ACC112 (cell line): ENCODE measurements at regions not wholly inside any gene's neighbourhood (a gene's known extent, or its start where the extent isn't known, plus 50 kb on each side); places are given as distances from the start of the nearest gene placed in this dataset.
A peak's percentile ranks its signal among the peaks of the same experiment; 100 is the strongest.

Experiments used
- H2AFZ ChIP-seq: fragments of 200-600 bp; sonication (generic); one replicate; pipeline ENCODE4 v1.6.0; 2017; ENCODE audit warnings: antibody characterized with exemption, low read length; ENCODE audit not compliant: unreplicated experiment
- H3K27ac ChIP-seq: fragments of 200-600 bp; sonication (generic); 2 replicates; pipeline ENCODE4 v1.5.1; 2014; ENCODE audit warnings: low read depth, mild to moderate bottlenecking, antibody characterized with exemption, low read length, moderate library complexity
- H3K27me3 ChIP-seq: fragments of 200-600 bp; sonication (generic); 2 replicates; pipeline ENCODE4 v1.6.1; 2014; ENCODE audit warnings: mild to moderate bottlenecking, antibody characterized with exemption, low read length, moderate library complexity, mixed read lengths; ENCODE audit not compliant: insufficient read depth
- H3K36me3 ChIP-seq: fragments of 200-600 bp; sonication (generic); 2 replicates; pipeline ENCODE4 v1.6.1; 2016; ENCODE audit warnings: mild to moderate bottlenecking, antibody characterized with exemption, low read length, moderate library complexity, mixed read lengths; ENCODE audit not compliant: insufficient read depth
- H3K4me1 ChIP-seq: fragments of 200-600 bp; sonication (generic); one replicate; pipeline ENCODE4 v1.6.1; 2016; ENCODE audit warnings: low read length, mixed read lengths; ENCODE audit not compliant: insufficient read depth, unreplicated experiment, control insufficient read depth
- H3K4me3 ChIP-seq: fragments of 200-600 bp; sonication (generic); 2 replicates; pipeline ENCODE4 v1.5.1; 2014; ENCODE audit warnings: mild to moderate bottlenecking, low read depth, low read length
- H3K79me2 ChIP-seq: fragments of 200-600 bp; sonication (generic); one replicate; pipeline ENCODE4 v1.6.0; 2016; ENCODE audit warnings: low read length; ENCODE audit not compliant: control insufficient read depth, unreplicated experiment, insufficient read depth

DNA sequence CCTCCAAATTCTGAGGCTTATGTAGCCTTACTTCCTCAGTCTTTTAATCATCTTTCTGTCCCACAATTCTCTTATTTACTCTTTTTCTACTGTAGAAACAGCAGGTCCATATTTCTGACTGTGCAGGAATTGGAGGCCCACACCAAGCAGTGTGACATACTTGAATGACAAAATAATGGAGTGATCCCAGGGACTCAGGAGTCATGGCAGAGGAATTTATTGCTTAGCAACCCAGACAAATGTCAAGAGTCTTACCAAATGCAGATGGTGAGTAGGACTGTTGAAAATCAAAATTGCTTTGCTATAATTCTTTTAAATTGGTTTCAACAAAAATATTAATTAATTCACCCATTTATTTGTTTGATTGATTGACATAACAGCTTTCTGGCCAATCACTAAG, 59.9 kb downstream of the HTR1B start:
- H3K27me3 ChIP-seq = no peaks in the 10 kb centered on the region
- H3K4me3 ChIP-seq = no peak overlapping the region
- H2AFZ ChIP-seq = peak overlapping the region; percentile 37
- 0 out of 2 replicates have a peak overlapping the region, but pooled peaks have one; percentile 20 for H3K27ac ChIP-seq
- no peaks in the 10 kb centered on the region for H3K79me2 ChIP-seq
- H3K36me3 ChIP-seq = no peaks in the 10 kb centered on the region
- peaks cover 9% of the 10 kb centered on the region for H3K4me1 ChIP-seq

DNA sequence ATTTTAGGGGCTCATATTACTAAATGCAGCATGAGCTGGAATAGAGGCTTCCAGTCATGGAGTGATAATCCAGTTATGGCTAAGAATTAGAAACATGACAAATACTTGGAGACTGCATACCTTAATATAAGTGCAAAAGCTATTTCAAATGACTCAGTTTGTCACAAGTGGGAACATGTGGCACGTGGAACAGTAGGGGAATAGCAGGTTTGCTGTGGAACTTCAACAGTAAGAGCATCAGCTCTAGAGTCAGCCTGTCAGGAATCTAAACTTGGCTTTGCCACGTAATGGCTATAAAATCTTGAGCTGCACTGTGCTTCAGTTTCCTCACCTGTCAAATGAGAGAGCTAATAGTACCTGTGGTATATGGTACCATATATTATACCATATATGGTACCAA, 62.1 kb downstream of the HTR1B start:
- Histone ChIP-seq H3K36me3 (no peaks in the 10 kb centered on the region), H3K79me2 (no peaks in the 10 kb centered on the region), H3K27ac (no peak overlapping the region), H3K4me3 (no peak overlapping the region), H3K27me3 (no peaks in the 10 kb centered on the region), H2AFZ (no peak overlapping the region), H3K4me1 (peaks cover 9% of the 10 kb centered on the region)

DNA sequence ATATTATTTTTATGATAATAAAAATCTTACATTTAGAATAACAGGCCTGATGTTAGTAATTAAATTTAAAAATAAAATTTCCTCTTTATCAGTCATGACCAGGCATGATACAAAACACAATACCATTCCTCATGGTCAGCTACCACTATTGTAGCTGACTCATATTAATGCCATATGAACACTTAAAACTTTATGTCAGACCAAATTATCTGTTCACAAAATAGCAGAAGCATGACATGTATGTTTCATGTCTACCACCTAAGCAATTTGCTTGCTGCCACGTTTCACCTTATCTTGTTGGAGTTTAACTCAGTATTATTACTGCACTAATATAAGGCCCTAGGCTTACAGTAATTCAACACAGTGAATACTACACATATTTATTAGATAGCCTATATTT, 65.7 kb downstream of the HTR1B start:
- Histone ChIP-seq H3K79me2 (no peaks in the 10 kb centered on the region), H3K4me1 (no peaks in the 10 kb centered on the region), H2AFZ (no peak overlapping the region), H3K4me3 (no peak overlapping the region), H3K27ac (no peak overlapping the region), H3K27me3 (no peaks in the 10 kb centered on the region), H3K36me3 (no peaks in the 10 kb centered on the region)

DNA sequence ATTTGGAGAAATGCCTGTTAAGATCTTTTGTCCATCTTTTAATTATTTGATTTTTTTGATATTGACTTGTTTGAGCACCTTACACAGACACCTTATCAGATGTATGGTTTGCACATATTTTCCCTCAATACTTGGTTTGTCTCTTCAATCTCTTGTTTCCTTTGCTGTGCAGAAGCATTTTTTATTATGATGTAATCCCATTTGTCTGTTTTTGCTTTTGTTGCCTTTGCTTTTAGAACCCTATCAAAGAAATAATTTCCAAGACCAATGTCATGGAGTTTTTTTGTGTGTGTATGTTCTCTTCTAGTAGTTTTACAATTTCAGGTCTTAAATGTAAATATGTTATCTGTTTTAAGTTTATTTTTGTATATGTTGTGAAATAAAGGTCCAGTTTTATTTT, 73.9 kb downstream of the HTR1B start:
- H3K79me2 ChIP-seq = no peaks in the 10 kb centered on the region
- H2AFZ ChIP-seq = no peak overlapping the region
- no peaks in the 10 kb centered on the region for H3K27me3 ChIP-seq
- no peaks in the 10 kb centered on the region for H3K36me3 ChIP-seq
- no peak overlapping the region for H3K27ac ChIP-seq
- H3K4me3 ChIP-seq = no peak overlapping the region
- no peaks in the 10 kb centered on the region for H3K4me1 ChIP-seq

DNA sequence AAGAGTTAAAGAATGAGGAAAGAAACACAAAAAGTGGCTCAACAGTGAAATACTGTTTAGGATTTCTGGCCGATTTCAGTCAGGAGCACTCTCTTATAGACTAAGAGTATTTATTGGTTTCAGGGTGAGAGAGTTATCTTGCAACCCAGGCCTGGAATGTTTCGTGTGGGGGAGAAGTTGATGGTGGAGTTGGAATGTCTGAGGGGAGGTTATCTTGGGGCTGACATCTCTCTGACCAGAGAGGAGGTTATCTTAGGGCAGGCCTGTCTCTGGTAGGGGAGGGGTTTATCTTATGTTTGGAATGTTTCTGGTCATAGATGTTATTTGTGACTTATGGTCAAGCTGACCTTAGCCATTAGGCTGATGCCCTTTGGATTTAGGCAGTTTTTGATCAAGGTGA, 80.3 kb downstream of the HTR1B start:
- Histone ChIP-seq H3K27me3 (no peaks in the 10 kb centered on the region), H3K36me3 (no peaks in the 10 kb centered on the region), H3K4me1 (no peaks in the 10 kb centered on the region), H3K79me2 (no peaks in the 10 kb centered on the region), H2AFZ (no peak overlapping the region), H3K4me3 (no peak overlapping the region), H3K27ac (no peak overlapping the region)

DNA sequence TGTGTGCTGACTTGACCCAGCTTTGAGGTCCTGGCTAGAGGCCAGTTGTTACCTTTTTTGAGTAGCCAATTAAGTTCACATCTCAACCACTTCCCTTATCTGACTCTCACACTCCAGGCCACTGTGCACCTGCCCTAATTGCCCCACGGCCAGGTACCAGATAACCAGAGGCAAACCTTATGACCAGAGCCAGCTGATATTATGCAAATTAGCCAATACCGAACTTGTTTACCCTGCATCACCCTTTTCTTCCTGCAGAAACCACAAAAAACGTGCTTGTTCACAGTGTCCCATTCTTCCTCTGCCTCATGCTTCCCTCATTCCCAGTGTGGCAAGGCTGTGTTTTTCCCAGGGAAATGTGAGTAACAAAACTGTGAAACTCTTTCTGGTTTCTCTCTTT, 89.3 kb downstream of the HTR1B start:
- H3K36me3 ChIP-seq = no peaks in the 10 kb centered on the region
- H3K4me1 ChIP-seq = no peaks in the 10 kb centered on the region
- no peaks in the 10 kb centered on the region for H3K79me2 ChIP-seq
- H3K27ac ChIP-seq = no peak overlapping the region
- no peak overlapping the region for H2AFZ ChIP-seq
- H3K4me3 ChIP-seq = no peak overlapping the region
- H3K27me3 ChIP-seq = no peaks in the 10 kb centered on the region

- H3K4me1 ChIP-seq = no peaks in the 10 kb centered on the region
- no peak overlapping the region for H2AFZ ChIP-seq
- H3K27me3 ChIP-seq = no peaks in the 10 kb centered on the region
- H3K79me2 ChIP-seq = no peaks in the 10 kb centered on the region
- H3K27ac ChIP-seq = no peak overlapping the region
- H3K4me3 ChIP-seq = no peak overlapping the region
- no peaks in the 10 kb centered on the region for H3K36me3 ChIP-seq
Measured at GRCh38 chr6:77371748-77372147, 91.5 kb downstream of the HTR1B start.

DNA sequence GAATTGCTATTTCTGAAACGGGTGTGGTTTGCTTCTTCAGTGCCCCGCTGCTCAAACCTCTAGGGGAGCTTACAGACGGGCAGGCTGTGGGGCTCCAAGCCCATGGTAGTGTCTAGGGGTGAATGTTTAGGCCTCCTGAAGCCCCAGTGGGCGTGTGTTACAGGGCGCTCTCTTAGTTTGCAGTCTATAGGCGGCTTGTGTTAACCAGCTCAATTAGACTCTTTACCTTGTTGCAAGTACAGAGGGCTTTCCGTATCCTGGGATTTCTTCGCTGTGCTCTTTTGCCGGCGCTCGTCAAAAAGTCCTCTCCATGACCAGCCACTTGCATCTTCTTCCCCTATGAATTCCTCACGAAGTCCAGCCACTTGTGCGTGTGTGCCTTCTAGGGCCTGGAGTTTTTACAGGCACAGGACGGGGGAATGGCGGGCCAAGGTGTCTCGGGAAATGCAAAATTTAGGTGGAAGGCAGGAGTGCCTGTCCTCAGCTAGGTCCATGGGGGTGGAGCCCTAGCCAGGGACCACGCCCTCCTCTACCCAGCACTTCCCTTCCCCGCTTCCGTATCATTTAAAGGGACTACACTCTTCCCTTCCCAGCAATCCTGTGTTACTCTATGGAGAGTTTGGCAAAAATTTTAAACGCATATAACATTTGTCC, 94.5 kb downstream of the HTR1B start:
- Histone ChIP-seq H3K27ac (no peak overlapping the region), H3K27me3 (no peaks in the 10 kb centered on the region), H3K36me3 (no peaks in the 10 kb centered on the region), H3K79me2 (no peaks in the 10 kb centered on the region), H2AFZ (no peak overlapping the region), H3K4me3 (peak overlapping the region; percentile 68), H3K4me1 (no peaks in the 10 kb centered on the region)

GRCh38 chr6:77366798-77367197, 96.5 kb downstream of the HTR1B start:
- Histone ChIP-seq H2AFZ (no peak overlapping the region), H3K79me2 (no peaks in the 10 kb centered on the region), H3K4me3 (no peak overlapping the region), H3K4me1 (no peaks in the 10 kb centered on the region), H3K27ac (no peak overlapping the region), H3K27me3 (no peaks in the 10 kb centered on the region), H3K36me3 (peaks cover 4% of the 10 kb centered on the region; the same call in 1 of the 2 replicates)

- H3K36me3 ChIP-seq = peaks cover 4% of the 10 kb centered on the region; the same call in 1 of the 2 replicates
- no peak overlapping the region for H3K27ac ChIP-seq
- no peaks in the 10 kb centered on the region for H3K79me2 ChIP-seq
- H3K4me1 ChIP-seq = no peaks in the 10 kb centered on the region
- no peaks in the 10 kb centered on the region for H3K27me3 ChIP-seq
- no peak overlapping the region for H3K4me3 ChIP-seq
- H2AFZ ChIP-seq = no peak overlapping the region
Measured at GRCh38 chr6:77363702-77364101, 99.6 kb downstream of the HTR1B start.

- Histone ChIP-seq H3K36me3 (peaks cover 4% of the 10 kb centered on the region; the same call in 1 of the 2 replicates), H3K4me1 (no peaks in the 10 kb centered on the region), H3K27me3 (no peaks in the 10 kb centered on the region), H2AFZ (no peak overlapping the region), H3K4me3 (no peak overlapping the region), H3K27ac (no peak overlapping the region), H3K79me2 (no peaks in the 10 kb centered on the region)
Measured at GRCh38 chr6:77362055-77362454, 101.2 kb downstream of the HTR1B start.
